ENCODE measurements at regions not wholly inside any gene's neighbourhood (a gene's known extent, or its start where the extent isn't known, plus 50 kb on each side); places are given as distances from the start of the nearest gene placed in this dataset.
A peak's percentile ranks its signal among the peaks of the same experiment; 100 is the strongest.
"Not testable (repeated sequence)": the region's sequence is repeated elsewhere in the genome, so short reads cannot be mapped to it uniquely, and the experiment has no call there.

GRCh38 chr17:64741038-64741641 lies 79.0 kb upstream of the SMURF2 start:
- no peak for DNase-seq (ENCODE audit: low read depth)
- TF ChIP-seq, protein P1, sequence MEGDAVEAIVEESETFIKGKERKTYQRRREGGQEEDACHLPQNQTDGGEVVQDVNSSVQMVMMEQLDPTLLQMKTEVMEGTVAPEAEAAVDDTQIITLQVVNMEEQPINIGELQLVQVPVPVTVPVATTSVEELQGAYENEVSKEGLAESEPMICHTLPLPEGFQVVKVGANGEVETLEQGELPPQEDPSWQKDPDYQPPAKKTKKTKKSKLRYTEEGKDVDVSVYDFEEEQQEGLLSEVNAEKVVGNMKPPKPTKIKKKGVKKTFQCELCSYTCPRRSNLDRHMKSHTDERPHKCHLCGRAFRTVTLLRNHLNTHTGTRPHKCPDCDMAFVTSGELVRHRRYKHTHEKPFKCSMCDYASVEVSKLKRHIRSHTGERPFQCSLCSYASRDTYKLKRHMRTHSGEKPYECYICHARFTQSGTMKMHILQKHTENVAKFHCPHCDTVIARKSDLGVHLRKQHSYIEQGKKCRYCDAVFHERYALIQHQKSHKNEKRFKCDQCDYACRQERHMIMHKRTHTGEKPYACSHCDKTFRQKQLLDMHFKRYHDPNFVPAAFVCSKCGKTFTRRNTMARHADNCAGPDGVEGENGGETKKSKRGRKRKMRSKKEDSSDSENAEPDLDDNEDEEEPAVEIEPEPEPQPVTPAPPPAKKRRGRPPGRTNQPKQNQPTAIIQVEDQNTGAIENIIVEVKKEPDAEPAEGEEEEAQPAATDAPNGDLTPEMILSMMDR (conservative IDR thresholded peaks at IDR 0.05; ENCODE audit: low read depth, low read length), result no peak
- H3K4me3 ChIP-seq (ENCODE audit: low read length), result no peak overlapping the region

- H3K4me3 ChIP-seq (ENCODE audit: low read length), result no peak overlapping the region
- no peak for DNase-seq (ENCODE audit: low read depth)
- TF ChIP-seq, protein P1 (conservative IDR thresholded peaks at IDR 0.05; ENCODE audit: low read depth, low read length), result no peak
Measured at GRCh38 chr17:64739316-64740058, 77.4 kb upstream of the SMURF2 start.

GRCh38 chr17:64736804-64737492 lies 74.8 kb upstream of the SMURF2 start:
- DNase-seq (ENCODE audit: low read depth), result no peak

DNA sequence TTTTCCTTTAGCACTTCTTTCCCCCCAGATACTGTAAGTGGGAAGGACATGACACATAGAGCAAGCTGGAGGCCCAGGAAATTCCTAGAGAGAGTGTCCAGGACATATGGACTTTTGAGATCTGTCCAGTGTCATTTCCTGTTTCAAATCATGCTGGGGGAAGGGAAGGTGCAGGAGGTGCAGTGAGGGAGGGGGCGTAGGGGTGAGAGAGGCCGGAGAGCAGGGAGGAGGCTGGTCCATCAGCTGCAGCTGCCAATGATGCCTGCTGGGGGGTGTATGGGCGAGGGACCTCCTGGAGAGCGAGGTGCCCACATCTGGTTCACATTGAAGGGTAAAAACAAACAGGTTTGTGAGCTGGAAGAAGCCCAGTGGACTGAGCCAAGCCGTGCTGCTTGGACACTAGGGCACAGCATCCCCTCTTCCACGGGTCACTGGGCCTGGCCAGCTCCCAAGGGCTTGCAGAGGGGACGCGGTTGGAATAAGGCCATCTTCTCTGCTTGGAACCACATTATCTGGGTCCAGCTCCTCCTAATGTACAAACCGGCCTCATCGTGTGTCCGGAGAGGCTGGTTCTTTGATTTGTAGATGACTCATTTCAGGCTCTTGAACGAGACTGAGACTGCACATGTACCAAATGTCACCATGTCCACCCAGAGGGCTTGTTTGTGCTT lies 70.4 kb upstream of the SMURF2 start:
- no peak overlapping the region for H3K4me3 ChIP-seq (ENCODE audit: low read length)
- DNase-seq (ENCODE audit: low read depth), result no peak
- TF ChIP-seq, protein P1 (conservative IDR thresholded peaks at IDR 0.05; ENCODE audit: low read depth, low read length), result no peak

More at GRCh38 chr17:64736804-64737492, 74.8 kb upstream of the SMURF2 start:
- TF ChIP-seq, protein P1 (conservative IDR thresholded peaks at IDR 0.05; ENCODE audit: low read depth, low read length), result peak; percentile 66
- no peak overlapping the region for H3K4me3 ChIP-seq (ENCODE audit: low read length)

GRCh38 chr17:64730023-64730422 lies 67.9 kb upstream of the SMURF2 start:
- DNase-seq (ENCODE audit: low read depth); H3K4me3 ChIP-seq (ENCODE audit: low read length): not testable (repeated sequence)

DNA sequence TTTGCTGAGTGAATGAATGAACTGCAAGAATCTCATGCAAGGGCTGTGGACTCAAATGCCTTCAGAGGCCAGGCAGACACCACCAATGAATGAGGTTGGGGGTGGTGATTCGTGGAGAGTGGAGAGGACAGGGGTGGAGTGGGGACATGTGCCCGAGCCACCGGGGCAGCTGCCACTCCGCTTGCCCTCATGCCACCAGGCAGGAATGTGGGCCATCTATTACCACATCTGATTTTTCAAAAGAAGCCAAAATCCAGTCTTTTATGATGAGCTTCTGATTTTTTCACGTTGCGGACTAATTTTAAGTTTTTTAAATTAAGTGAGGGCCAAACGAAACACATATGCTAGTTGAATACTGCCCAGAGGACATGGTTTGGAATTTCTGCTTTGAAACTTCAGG lies 67.1 kb upstream of the SMURF2 start:
- TF ChIP-seq, protein P1 (conservative IDR thresholded peaks at IDR 0.05; ENCODE audit: low read depth, low read length), result no peak
- DNase-seq (ENCODE audit: low read depth), result no peak

DNA sequence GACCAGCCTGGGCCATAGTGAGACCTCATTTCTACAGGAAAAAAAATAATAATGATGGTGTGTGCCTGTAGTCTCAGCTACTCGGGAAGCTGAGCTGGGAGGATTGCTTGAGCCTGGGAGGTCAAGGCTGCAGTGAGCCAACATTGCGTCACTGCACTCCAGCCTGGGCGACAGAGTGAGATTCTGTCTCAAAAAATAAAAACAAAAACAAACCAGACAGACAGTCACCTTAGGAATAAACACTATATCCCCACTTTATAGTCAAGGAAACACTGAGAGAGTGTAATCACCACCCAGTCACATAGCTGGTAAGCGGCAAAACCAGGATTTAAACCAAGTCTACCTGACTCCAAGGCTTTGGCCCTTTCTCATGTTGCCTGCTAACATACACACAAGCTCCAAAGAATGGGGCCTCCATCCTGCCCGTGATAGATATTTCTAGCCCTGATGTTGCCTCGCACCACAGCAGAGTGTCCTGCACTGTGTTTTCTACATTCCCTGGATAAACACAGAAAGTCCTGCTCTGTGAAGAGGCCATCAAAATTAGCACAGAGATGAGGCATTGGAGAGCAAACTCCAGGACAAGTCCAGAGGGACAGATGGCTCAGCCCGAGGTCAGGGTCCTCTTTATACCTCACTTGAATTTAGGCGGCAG lies 66.1 kb upstream of the SMURF2 start:
- TF ChIP-seq, protein P1 (conservative IDR thresholded peaks at IDR 0.05; ENCODE audit: low read depth, low read length), result no peak
- DNase-seq (ENCODE audit: low read depth), result no peak
- H3K4me3 ChIP-seq (ENCODE audit: low read length), result no peak overlapping the region

More for the DNA sequence above, 67.1 kb upstream of the SMURF2 start:
- no peak overlapping the region for H3K4me3 ChIP-seq (ENCODE audit: low read length)

DNA sequence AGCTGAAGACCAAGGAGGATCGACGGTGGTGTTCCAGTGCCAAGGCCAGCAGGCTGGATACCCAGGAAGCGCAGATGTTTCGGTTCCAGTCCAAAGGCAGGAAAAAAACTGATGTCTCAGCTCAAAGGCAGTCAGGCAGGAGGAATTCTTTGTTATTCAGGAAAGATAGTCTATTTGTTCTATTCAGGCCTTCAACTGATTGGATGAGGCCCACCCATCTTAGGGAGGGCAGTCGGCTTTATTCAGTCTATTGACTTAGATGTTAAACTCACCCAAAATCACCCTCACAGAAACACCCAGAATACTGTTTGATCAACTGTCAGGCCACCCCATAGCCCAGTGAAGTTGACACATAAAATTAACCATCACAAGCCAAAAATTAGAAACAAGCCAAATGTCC lies 63.9 kb upstream of the SMURF2 start:
- not testable (repeated sequence) for DNase-seq (ENCODE audit: low read depth); H3K4me3 ChIP-seq (ENCODE audit: low read length)

DNA sequence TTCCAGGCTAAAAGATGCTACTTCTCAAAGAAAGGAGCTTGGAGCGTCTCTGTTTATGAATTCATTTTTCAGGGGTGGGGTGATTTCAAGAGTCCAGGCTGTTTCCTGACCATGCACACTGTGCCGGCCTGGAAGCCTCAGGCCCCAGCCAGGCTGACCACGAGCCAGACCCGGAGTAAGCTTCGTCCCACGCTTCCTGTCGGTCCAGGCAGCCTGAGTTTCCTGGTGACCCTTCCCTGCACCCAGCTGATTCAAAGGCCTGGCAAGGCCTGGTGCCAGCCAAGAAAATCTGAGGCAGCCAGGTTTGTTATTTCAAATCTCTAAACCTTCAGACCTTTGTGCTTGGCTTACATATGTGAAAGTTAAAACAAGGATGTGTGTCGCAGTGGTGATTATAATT lies 62.1 kb upstream of the SMURF2 start:
- peak; percentile 54 for DNase-seq (ENCODE audit: low read depth)
- not testable (repeated sequence) for H3K4me3 ChIP-seq (ENCODE audit: low read length)
